Endothelial cell (in vitro differentiated cells): ENCODE measurements at regions not wholly inside any gene's neighbourhood (a gene's known extent, or its start where the extent isn't known, plus 50 kb on each side); places are given as distances from the start of the nearest gene placed in this dataset.

ENCODE experiments used
- DNase-seq: peaks from one replicate; pipeline ENCODE4 v3.0.0; 2021; ENCODE audit warnings: low spot score
- H3K27ac Mint-ChIP-seq: one replicate; pipeline ENCODE4 v1.8.0; 2021; ENCODE audit warnings: mixed read lengths, inconsistent platforms; ENCODE audit not compliant: unreplicated experiment
- H3K27me3 Mint-ChIP-seq: one replicate; pipeline ENCODE4 v1.8.0; 2021; ENCODE audit warnings: mild to moderate bottlenecking, moderate library complexity, mixed read lengths, inconsistent platforms; ENCODE audit not compliant: unreplicated experiment
- H3K36me3 Mint-ChIP-seq: one replicate; pipeline ENCODE4 v1.8.0; 2021; ENCODE audit warnings: mild to moderate bottlenecking, low read depth, mixed read lengths, inconsistent platforms; ENCODE audit not compliant: unreplicated experiment
- H3K4me1 Mint-ChIP-seq: one replicate; pipeline ENCODE4 v1.8.0; 2021; ENCODE audit warnings: mild to moderate bottlenecking, mixed read lengths, inconsistent platforms; ENCODE audit not compliant: unreplicated experiment
- H3K4me3 Mint-ChIP-seq: one replicate; pipeline ENCODE4 v1.8.0; 2021; ENCODE audit warnings: mild to moderate bottlenecking, mixed read lengths, inconsistent platforms; ENCODE audit not compliant: unreplicated experiment
- H3K9me3 Mint-ChIP-seq: one replicate; pipeline ENCODE4 v1.8.0; 2021; ENCODE audit warnings: mixed read lengths, inconsistent platforms; ENCODE audit not compliant: unreplicated experiment
- TF ChIP-seq, protein P1 (sequence below): fragments of 200-600 bp; sonication (generic); IDR thresholded peaks from one replicate; pipeline ENCODE4 v1.5.0; 2021; ENCODE audit warnings: antibody characterized with exemption; ENCODE audit not compliant: unreplicated experiment

DNA sequence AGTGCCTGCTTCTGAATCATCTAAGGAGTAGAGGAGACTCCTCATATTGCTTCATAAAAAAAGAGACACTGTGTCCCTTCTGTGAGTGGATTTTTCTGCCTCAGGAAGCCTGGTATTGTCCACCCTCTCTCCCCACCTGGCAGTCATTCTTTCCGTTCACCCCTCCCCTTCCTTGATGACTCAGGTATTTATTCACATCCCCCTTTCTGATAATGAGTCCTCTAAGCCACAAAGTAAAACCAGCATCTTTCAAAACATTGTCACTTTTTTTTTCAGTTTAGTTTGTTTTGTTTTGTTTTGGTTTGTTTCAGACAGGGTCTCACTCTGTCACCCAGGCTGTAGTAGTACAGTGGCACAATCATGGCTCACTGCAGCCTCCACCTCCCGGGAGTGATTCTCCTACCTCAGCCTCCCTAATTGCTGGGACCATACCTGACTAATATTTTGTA, 65.2 kb upstream of the UBE2E1 start:
- H3K4me3 Mint-ChIP-seq, result no peak overlapping the region
- H3K27me3 Mint-ChIP-seq, result peaks cover 5% of the 10 kb centered on the region
- H3K27ac Mint-ChIP-seq, result no peak overlapping the region
- no peaks in the 10 kb centered on the region for H3K36me3 Mint-ChIP-seq
- H3K9me3 Mint-ChIP-seq, result no peaks in the 10 kb centered on the region
- TF ChIP-seq, protein P1, sequence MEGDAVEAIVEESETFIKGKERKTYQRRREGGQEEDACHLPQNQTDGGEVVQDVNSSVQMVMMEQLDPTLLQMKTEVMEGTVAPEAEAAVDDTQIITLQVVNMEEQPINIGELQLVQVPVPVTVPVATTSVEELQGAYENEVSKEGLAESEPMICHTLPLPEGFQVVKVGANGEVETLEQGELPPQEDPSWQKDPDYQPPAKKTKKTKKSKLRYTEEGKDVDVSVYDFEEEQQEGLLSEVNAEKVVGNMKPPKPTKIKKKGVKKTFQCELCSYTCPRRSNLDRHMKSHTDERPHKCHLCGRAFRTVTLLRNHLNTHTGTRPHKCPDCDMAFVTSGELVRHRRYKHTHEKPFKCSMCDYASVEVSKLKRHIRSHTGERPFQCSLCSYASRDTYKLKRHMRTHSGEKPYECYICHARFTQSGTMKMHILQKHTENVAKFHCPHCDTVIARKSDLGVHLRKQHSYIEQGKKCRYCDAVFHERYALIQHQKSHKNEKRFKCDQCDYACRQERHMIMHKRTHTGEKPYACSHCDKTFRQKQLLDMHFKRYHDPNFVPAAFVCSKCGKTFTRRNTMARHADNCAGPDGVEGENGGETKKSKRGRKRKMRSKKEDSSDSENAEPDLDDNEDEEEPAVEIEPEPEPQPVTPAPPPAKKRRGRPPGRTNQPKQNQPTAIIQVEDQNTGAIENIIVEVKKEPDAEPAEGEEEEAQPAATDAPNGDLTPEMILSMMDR, result no peak
- peaks cover 8% of the 10 kb centered on the region for H3K4me1 Mint-ChIP-seq
- no peak for DNase-seq

DNA sequence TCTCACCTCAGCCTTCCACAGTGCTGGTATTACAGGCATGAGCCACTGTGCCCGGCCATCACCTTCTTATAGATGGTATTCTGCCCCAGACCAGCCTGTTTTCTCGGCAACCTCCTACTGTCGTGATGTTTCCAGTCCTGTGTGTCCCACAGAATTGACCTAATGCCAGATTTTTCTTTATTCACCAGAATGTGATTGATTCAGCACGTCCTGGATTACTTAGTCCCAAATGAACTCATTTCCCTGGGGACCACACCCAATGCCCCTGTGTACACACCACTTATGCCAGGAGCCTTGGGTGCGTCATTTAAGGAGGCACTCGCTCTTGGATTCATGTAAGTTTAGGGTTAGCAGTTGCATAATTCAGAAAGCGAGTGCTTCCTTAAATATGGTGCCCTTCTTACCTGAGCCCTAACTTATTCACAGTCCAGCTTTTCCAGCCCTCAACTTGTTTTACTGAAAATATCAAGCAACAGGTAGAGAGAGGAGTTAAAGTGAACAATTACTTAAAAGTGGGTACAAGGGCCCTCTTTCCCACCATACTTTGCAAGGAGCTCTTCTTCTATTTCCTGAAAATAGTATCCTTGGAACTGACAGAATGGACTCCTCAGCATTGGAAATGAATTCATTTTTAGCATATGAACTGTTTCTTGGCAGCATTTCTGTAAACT, 64.6 kb upstream of the UBE2E1 start:
- Mint-ChIP-seq H3K4me1 (peaks cover 10% of the 10 kb centered on the region), H3K36me3 (no peaks in the 10 kb centered on the region), H3K4me3 (no peak overlapping the region), H3K9me3 (no peaks in the 10 kb centered on the region), H3K27me3 (peaks cover 5% of the 10 kb centered on the region), H3K27ac (no peak overlapping the region)
- no peak for DNase-seq
- TF ChIP-seq, protein P1, result no peak

DNA sequence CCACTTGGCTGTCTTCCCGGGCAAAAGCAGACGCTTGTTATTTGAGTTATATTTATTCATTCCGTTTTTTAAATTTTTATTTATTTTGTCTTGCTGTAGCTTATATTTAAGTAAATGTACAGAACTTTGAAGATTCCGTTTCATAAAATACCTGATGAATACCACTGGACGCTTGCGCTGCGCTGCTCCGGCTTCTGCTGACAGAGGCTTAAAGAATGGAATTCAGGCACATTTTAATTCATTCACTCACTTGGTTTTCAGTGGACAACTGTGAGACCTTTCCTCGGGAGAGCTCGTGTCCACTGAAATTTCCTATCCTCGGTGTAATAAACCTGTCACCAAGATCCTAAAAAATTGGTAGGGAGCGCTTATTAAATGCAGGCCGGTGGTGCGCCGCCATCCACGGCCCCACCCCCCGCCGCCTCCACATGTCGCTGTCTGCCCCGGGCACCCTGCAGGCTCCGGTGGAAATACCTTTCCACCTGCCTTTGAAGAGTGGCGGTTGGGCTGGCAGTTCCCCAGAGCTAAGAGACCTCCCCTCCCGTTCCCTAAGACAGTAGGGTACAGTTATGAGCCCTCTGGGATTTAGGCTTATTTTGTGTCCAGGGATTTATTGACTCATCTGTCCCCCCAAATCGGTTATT, 62.5 kb upstream of the UBE2E1 start:
- Mint-ChIP-seq H3K9me3 (no peaks in the 10 kb centered on the region), H3K27me3 (peaks cover 5% of the 10 kb centered on the region), H3K36me3 (no peaks in the 10 kb centered on the region), H3K27ac (no peak overlapping the region), H3K4me1 (peaks cover 23% of the 10 kb centered on the region), H3K4me3 (no peak overlapping the region)
- peak; percentile 20 for DNase-seq
- TF ChIP-seq, protein P1, result no peak

DNA sequence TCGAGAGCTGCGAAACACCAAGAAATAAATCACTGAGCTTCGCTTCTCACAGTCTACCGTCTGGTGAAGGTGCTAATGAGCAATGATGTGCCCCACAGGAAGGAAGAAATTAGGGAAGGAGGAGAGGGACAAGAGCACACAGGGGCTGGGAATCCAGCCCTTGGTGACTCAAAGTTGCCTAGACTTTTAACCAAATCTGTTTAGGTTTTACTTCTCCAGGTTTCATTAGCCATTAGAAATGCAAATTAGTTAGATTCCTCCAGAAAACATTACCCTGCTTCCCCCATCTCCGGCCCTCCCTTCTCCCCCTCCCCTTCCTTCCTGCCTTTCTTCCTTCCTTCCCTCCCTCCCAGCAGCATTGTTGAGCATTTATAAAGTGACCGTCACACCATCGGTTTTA, 59.3 kb upstream of the UBE2E1 start:
- no peak overlapping the region for H3K27ac Mint-ChIP-seq
- no peaks in the 10 kb centered on the region for H3K9me3 Mint-ChIP-seq
- H3K4me1 Mint-ChIP-seq, result peaks cover 36% of the 10 kb centered on the region
- DNase-seq, result no peak
- no peak overlapping the region for H3K4me3 Mint-ChIP-seq
- H3K27me3 Mint-ChIP-seq, result peaks cover 9% of the 10 kb centered on the region
- TF ChIP-seq, protein P1, result no peak
- no peaks in the 10 kb centered on the region for H3K36me3 Mint-ChIP-seq

DNA sequence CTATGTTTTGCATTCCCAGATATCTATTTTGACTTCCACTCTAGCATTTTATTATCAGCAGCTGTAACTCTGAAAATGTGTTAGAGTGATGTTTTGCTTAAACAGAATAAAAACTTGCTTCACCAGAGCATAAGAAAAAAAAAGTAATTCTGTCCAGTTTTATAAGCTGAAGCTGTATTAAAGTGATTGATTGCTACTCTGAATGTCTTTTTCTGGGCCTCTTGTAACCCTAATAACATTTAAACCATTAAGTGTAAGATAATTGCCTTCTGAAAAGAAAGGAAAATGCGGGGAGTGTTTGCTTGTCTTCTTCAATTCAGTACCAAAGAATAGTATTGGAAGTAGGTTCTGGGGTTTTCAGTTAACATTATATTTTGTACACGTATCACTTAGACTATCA, 57.9 kb upstream of the UBE2E1 start:
- H3K27me3 Mint-ChIP-seq, result peaks cover 9% of the 10 kb centered on the region
- no peak overlapping the region for H3K4me3 Mint-ChIP-seq
- no peaks in the 10 kb centered on the region for H3K36me3 Mint-ChIP-seq
- no peaks in the 10 kb centered on the region for H3K9me3 Mint-ChIP-seq
- peaks cover 44% of the 10 kb centered on the region for H3K4me1 Mint-ChIP-seq
- no peak overlapping the region for H3K27ac Mint-ChIP-seq
- DNase-seq, result no peak
- TF ChIP-seq, protein P1, result no peak
